ENCODE measurements at regions not wholly inside any gene's neighbourhood (a gene's known extent, or its start where the extent isn't known, plus 50 kb on each side); places are given as distances from the start of the nearest gene placed in this dataset.

DNA sequence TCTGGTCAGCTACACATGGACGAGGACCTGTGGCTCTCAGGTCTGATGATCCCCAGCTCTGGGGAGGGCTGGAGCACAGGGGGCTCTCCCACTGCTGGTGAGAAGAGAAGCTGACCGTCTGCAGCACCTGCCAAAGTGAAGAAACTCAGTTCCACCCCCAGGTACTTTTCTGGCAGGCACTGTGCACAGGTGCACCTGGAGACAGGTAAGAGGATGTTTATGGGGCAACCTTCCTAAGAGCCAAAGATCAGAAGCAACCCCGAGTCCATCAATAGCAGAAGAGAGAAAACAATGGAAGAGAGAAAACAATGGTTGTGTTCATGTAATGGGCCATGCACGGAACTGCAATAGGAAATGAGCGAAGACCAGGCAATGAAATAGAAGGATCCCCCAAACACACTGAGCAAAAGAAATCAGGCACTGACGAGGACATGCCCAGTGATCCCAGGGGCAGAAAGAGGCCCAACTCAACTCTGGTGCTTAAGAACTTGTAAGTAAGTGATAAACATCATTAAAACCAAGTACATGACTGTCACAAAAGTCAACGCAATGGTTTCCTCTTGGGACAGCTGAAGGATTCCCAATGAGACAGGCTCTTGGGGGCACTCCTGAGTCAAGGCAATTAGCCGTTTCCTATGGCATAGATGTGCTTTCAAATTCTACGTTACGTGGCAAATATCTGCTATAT is 95.0 kb upstream of the ALDH1A3 start:
- Histone ChIP-seq H3K4me1 (no peaks in the 10 kb centered on the region), H3K36me3 (no peaks in the 10 kb centered on the region), H3K27me3 (no peaks in the 10 kb centered on the region), H3K27ac (no peak overlapping the region), H3K9me3 (no peaks in the 10 kb centered on the region), H3K4me3 (no peak overlapping the region)
- TF ChIP-seq, protein P1, sequence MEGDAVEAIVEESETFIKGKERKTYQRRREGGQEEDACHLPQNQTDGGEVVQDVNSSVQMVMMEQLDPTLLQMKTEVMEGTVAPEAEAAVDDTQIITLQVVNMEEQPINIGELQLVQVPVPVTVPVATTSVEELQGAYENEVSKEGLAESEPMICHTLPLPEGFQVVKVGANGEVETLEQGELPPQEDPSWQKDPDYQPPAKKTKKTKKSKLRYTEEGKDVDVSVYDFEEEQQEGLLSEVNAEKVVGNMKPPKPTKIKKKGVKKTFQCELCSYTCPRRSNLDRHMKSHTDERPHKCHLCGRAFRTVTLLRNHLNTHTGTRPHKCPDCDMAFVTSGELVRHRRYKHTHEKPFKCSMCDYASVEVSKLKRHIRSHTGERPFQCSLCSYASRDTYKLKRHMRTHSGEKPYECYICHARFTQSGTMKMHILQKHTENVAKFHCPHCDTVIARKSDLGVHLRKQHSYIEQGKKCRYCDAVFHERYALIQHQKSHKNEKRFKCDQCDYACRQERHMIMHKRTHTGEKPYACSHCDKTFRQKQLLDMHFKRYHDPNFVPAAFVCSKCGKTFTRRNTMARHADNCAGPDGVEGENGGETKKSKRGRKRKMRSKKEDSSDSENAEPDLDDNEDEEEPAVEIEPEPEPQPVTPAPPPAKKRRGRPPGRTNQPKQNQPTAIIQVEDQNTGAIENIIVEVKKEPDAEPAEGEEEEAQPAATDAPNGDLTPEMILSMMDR (IDR thresholded peaks at IDR 0.05): no peak
- peak in 1 of 2 donors; percentile 22 for DNase-seq (ENCODE audit: low spot score in 2 of 2)
- intact Hi-C loops (cut with DNase I): no loop called here

DNA sequence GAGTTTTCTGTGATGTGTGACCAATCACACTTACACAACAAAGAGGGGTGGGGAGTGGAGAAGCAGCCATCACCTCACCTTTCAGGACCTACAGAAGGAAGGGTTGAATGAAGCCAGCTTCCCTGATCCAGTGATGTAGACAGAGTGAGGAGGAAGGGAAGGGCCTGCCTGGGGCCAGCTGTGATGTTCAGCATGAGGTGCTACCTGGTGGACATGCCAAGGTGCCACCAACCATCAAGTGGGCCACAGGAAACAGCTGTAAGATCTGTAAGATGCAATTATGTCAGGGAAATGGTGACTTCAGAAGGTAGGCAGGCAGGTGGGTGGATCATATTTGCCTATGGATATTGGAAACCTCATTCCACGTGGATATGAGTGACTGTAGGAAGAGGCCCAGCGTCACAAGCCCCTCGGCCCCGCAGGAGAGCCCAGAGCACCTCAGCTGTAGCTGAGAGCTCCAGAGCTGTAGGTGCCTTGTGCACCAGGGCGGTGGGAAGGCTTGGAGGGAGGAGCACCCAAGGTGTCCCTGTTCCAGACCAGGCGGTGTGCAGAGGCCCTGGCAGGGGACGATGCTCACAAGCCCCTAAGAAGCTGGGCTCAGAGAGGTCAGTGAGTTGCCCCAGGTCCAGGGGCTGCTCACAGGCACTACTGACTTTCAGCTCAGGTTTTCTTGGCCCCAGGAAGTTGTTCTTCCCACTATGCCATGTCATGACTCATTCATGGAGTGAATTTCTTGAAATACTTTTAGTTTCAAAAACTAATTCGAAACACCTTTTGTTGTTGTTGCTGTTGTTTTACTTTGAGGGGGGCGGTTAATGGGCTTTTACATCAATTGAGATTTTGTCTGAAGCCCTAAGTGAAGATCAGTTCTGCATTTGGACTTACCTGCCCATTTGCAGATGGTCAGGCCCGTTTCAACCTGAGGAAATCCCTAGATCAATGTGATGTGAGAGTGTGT is 94.2 kb upstream of the ALDH1A3 start:
- no peaks in the 10 kb centered on the region for H3K4me1 ChIP-seq
- no peaks in the 10 kb centered on the region for H3K36me3 ChIP-seq
- TF ChIP-seq, protein P1 (IDR thresholded peaks at IDR 0.05): no peak
- H3K27me3 ChIP-seq: no peaks in the 10 kb centered on the region
- H3K27ac ChIP-seq: no peak overlapping the region
- H3K4me3 ChIP-seq: no peak overlapping the region
- intact Hi-C loops (cut with DNase I): no loop called here
- DNase-seq (ENCODE audit: low spot score in 2 of 2): peak in 1 of 2 donors; percentile 25
- H3K9me3 ChIP-seq: no peaks in the 10 kb centered on the region

DNA sequence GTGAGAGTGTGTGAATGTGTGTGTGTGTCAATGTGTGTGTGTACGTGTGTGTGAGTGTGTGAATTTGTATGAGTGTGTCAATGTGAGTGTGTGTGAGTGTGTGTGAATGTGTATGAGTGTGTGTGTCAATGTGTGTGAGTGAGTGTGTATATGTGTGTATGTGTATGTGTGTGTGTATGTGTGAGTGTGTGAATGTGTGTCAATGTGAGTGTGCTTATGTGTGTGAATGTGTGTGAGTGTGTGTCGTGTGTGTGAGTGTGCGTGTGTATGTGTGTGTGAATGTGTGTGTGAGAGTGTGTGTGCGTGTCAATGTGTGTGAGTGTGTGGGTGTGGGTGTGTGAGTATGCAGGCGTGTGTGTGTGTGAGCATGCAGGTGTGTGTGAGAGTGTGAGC is 93.5 kb upstream of the ALDH1A3 start:
- no peaks in the 10 kb centered on the region for H3K36me3 ChIP-seq
- no peak overlapping the region for H3K4me3 ChIP-seq
- no peaks in the 10 kb centered on the region for H3K27me3 ChIP-seq
- TF ChIP-seq, protein P1 (IDR thresholded peaks at IDR 0.05): no peak
- DNase-seq (ENCODE audit: low spot score in 2 of 2): no peak
- H3K9me3 ChIP-seq: no peaks in the 10 kb centered on the region
- no peaks in the 10 kb centered on the region for H3K4me1 ChIP-seq
- intact Hi-C loops (cut with DNase I): no loop called here
- no peak overlapping the region for H3K27ac ChIP-seq

DNA sequence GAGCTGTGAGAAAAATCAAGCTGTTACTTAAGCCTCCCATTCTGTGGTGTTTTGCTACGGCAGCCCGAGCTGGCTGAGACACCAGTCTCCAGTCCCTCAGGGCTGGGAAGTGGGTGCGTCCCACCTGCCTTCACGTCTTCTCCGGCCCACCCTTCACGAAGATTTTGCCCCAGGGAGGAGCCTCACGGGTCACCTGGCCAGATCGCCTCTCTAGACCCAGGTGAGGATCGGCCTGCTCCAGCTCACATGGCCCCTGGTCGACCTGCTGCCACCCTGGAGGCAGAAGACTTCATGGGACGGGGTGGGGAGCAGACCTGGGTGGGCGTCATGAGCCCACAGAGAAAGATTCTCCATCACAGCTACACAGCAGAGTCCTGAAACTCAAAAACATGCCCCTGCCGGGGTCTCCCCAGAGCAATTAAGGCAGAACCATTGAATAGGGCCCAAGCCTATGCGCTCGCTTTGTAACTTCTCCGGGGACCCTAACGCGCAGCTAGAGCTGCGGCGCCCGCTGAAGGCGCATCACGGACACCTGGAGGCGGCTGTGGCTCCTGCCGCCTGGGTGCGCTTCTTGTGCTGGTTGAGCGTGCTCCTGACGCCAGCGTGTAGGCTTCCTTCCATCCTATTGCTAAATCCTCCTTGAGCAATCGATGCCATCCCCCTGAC is 92.6 kb upstream of the ALDH1A3 start:
- no peak overlapping the region for H3K27ac ChIP-seq
- H3K9me3 ChIP-seq: no peaks in the 10 kb centered on the region
- no peak overlapping the region for H3K4me3 ChIP-seq
- intact Hi-C loops (cut with DNase I): no loop called here
- peak in 1 of 2 donors; percentile 49 for DNase-seq (ENCODE audit: low spot score in 2 of 2)
- no peaks in the 10 kb centered on the region for H3K4me1 ChIP-seq
- H3K36me3 ChIP-seq: no peaks in the 10 kb centered on the region
- H3K27me3 ChIP-seq: no peaks in the 10 kb centered on the region
- TF ChIP-seq, protein P1 (IDR thresholded peaks at IDR 0.05): no peak

DNA sequence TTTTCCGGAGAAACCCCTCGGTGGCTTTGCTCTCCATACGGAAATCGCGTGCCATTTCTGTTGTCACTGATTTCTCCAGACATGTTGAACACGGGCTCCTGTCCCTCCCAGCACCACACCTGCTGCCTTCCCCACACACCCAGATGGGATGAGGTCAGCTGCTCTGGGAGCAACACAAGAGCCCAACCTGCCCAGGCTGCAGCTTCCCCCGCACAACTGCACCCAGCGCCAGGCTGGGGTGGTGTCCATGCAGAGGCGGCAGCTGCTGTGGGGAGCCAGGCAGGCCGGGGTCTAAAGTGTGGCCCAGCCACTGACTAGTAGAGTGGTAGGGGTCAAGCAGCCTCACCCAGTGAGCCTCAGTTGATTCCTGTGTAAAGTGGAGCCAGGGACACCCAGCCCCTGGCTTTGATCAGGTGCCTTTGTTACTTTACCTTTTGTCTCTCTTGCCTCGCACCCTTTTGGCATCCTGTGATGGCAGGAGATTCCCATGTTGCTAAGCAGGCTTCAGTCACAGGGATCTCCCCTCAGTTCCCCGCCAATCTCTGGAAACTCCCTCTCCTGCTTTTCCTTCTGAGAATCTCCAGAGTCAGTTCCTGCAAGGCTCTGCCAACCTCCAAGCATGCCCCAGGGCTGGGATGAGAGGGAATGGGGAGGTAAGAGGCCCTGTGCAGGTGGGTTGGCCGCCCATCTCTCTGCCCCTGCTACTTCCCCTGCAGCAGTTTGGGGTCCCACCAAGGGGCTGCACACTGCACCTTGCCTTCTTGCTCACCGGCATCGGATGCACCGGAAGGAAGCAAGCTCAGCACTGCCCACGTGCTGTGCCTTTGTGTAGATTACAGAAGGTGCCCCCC is 91.8 kb upstream of the ALDH1A3 start:
- no peaks in the 10 kb centered on the region for H3K9me3 ChIP-seq
- peak in 1 of 2 donors; percentile 47 for DNase-seq (ENCODE audit: low spot score in 2 of 2)
- intact Hi-C loops (cut with DNase I): no loop called here
- H3K27me3 ChIP-seq: no peaks in the 10 kb centered on the region
- H3K4me3 ChIP-seq: no peak overlapping the region
- H3K27ac ChIP-seq: no peak overlapping the region
- no peaks in the 10 kb centered on the region for H3K36me3 ChIP-seq
- TF ChIP-seq, protein P1 (IDR thresholded peaks at IDR 0.05): no peak
- H3K4me1 ChIP-seq: no peaks in the 10 kb centered on the region
